GM19324 (cell line): ENCODE measurements at regions not wholly inside any gene's neighbourhood (a gene's known extent, or its start where the extent isn't known, plus 50 kb on each side); places are given as distances from the start of the nearest gene placed in this dataset.

Source experiments
- ATAC-seq: cut with Tn5 transposase; IDR thresholded peaks from one replicate; pipeline ENCODE4 v1.9.1; 2021; ENCODE audit warnings: mild to moderate bottlenecking, moderate library complexity; ENCODE audit not compliant: unreplicated experiment, low FRiP score

GRCh38 chr12:90067791-90068190 is 359.2 kb upstream of the ATP2B1 start:
- ATAC-seq, result no peak

GRCh38 chr12:90064852-90065801 is 356.5 kb upstream of the ATP2B1 start:
- ATAC-seq, result no peak

- ATAC-seq, result no peak
Measured at GRCh38 chr12:90062799-90063198, 354.2 kb upstream of the ATP2B1 start.

- ATAC-seq, result no peak
Measured at GRCh38 chr12:90061809-90062208, 353.2 kb upstream of the ATP2B1 start.

- ATAC-seq, result no peak
Measured at GRCh38 chr12:90060031-90060430, 351.4 kb upstream of the ATP2B1 start.

- no peak for ATAC-seq
Measured at GRCh38 chr12:90058704-90059103, 350.1 kb upstream of the ATP2B1 start.

GRCh38 chr12:90055071-90055470 is 346.4 kb upstream of the ATP2B1 start:
- ATAC-seq, result no peak

- ATAC-seq, result no peak
Measured at GRCh38 chr12:90048918-90049317, 340.3 kb upstream of the ATP2B1 start.

GRCh38 chr12:90045559-90045958 is 336.9 kb upstream of the ATP2B1 start:
- ATAC-seq, result no peak

GRCh38 chr12:90044069-90044468 is 335.4 kb upstream of the ATP2B1 start:
- no peak for ATAC-seq

GRCh38 chr12:90042920-90043641 is 334.4 kb upstream of the ATP2B1 start:
- ATAC-seq, result no peak

- ATAC-seq, result no peak
Measured at GRCh38 chr12:90038289-90038688, 329.7 kb upstream of the ATP2B1 start.

- no peak for ATAC-seq
Measured at GRCh38 chr12:90037740-90038139, 329.1 kb upstream of the ATP2B1 start.

- ATAC-seq, result no peak
Measured at GRCh38 chr12:90036637-90037036, 328.0 kb upstream of the ATP2B1 start.

- no peak for ATAC-seq
Measured at GRCh38 chr12:90030726-90031125, 322.1 kb upstream of the ATP2B1 start.

- ATAC-seq, result no peak
Measured at GRCh38 chr12:90029317-90029716, 320.7 kb upstream of the ATP2B1 start.

- ATAC-seq, result no peak
Measured at GRCh38 chr12:90028635-90029051, 320.0 kb upstream of the ATP2B1 start.

GRCh38 chr12:90027889-90028634 is 319.4 kb upstream of the ATP2B1 start:
- no peak for ATAC-seq

GRCh38 chr12:90027041-90027440 is 318.4 kb upstream of the ATP2B1 start:
- ATAC-seq, result no peak

- ATAC-seq, result no peak
Measured at GRCh38 chr12:90026516-90026915, 317.9 kb upstream of the ATP2B1 start.

GRCh38 chr12:90024262-90024661 is 315.6 kb upstream of the ATP2B1 start:
- no peak for ATAC-seq
